H1 (cell line): ENCODE measurements at regions not wholly inside any gene's neighbourhood (a gene's known extent, or its start where the extent isn't known, plus 50 kb on each side); places are given as distances from the start of the nearest gene placed in this dataset.

Experiments used
- CHD7 ChIP-seq: fragments of 300-600 bp; sonication (generic); IDR thresholded peaks from 2 replicates; pipeline ENCODE4 v1.7.1; 2012; ENCODE audit warnings: low read length, moderate library complexity, mild to moderate bottlenecking, inconsistent platforms; ENCODE audit not compliant: insufficient replicate concordance

DNA sequence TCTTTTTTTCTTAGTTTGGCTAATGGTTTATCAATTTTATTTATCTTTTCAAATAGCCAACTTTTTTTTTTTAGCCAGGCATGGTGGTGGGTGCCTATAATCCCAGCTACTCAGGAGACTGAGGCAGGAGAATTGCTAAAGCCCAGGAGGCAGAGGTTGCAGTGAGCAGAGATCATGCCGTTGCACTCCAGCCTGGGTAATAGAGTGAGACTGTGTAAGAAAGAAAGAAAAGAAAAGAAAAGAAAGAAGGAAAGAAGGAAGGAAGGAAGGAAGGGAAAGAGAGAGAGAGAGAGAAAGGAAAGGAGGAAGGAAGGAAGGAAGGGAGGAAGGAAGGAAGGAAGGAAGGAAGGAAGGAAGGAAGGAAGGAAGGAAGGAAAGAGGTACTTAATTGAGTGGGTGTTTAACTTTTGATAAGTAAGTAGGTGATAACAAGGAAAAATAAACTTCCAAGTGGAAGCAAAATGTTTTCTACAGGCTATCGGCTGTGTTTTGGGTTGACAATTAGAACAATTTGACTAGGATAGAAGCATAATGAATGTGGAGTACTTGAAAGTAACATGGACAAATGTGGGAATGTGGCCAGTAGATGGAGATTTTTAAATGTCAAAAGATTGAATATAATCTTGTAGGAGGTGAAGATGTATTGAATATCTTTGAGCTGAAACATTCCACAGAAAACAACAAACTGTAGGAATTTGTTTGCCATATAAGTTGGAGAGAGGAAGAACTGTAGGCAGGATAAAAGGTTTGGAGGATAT is 62.8 kb upstream of the MYO16 start (continued):
- TF ChIP-seq CHD7: no peak
